ENCODE measurements at regions not wholly inside any gene's neighbourhood (a gene's known extent, or its start where the extent isn't known, plus 50 kb on each side); places are given as distances from the start of the nearest gene placed in this dataset.

DNA sequence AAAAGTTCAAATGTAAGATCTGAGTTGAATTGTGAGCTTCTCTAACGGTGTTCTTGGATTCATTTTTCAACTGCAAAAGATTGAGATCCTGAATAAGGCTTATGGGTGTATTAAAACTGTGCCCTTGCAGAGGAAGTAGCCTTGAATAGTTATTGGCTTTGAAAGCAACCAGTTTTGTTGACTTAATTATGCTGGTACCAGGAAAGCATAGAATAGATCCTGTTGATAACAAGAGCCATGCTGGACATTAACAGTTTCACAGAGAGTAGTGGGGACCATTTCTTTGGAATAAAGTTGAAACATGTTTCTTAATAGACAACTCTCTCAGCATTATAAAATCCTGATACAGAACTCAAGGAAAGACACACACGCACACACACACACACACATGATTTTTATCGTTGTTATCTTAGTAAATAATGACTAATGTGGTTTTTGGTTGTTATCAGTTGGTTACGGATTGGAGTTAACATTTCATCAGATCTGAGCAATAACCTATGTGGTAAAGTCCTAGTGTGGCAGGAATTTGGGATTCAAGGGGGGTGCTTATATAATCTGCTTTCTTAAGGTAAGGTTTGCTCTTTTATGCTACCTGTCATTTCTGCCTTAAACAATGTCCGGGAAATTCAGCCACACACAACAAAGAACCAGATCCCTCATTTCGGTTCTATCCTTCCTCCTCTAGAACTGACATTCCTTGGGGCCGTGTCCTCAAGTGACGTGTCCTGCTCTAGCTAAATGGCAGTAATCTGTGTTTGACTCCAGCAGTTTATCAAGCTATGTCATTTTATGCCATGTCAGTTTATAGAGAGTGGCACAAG is 330.9 kb downstream of the CHRM3 start:
- H3K9me3 ChIP-seq = no peaks in the 10 kb centered on the region
- intact Hi-C loops (cut with DNase I) = no loop called here
- TF ChIP-seq, protein P1, sequence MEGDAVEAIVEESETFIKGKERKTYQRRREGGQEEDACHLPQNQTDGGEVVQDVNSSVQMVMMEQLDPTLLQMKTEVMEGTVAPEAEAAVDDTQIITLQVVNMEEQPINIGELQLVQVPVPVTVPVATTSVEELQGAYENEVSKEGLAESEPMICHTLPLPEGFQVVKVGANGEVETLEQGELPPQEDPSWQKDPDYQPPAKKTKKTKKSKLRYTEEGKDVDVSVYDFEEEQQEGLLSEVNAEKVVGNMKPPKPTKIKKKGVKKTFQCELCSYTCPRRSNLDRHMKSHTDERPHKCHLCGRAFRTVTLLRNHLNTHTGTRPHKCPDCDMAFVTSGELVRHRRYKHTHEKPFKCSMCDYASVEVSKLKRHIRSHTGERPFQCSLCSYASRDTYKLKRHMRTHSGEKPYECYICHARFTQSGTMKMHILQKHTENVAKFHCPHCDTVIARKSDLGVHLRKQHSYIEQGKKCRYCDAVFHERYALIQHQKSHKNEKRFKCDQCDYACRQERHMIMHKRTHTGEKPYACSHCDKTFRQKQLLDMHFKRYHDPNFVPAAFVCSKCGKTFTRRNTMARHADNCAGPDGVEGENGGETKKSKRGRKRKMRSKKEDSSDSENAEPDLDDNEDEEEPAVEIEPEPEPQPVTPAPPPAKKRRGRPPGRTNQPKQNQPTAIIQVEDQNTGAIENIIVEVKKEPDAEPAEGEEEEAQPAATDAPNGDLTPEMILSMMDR (IDR thresholded peaks at IDR 0.05) = no peak
- H3K27ac ChIP-seq = no peak overlapping the region
- H3K9ac ChIP-seq (ENCODE audit: low read depth in 2 of 2, low read length in 2 of 2) = no peak overlapping the region
- H3K36me3 ChIP-seq = no peaks in the 10 kb centered on the region
- no peaks in the 10 kb centered on the region for H3K27me3 ChIP-seq
- no peak overlapping the region for H3K4me3 ChIP-seq
- H3K4me1 ChIP-seq = no peaks in the 10 kb centered on the region
- DNase-seq = no peak

DNA sequence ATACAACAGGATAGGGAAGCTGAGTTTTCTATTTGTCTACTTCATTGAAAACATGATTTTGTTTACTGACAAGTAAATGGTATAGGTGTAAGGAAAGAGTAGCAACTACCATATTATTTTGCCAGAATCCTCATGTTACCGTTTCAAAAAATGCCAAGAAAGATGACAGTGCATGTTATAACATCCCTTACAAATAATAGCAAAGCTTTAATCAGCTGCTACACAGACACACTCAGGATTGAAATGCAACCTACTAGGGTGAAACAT is 331.5 kb downstream of the CHRM3 start:
- intact Hi-C loops (cut with DNase I) = no loop called here
- H3K4me3 ChIP-seq = no peak overlapping the region
- no peak for DNase-seq
- H3K4me1 ChIP-seq = no peaks in the 10 kb centered on the region
- TF ChIP-seq, protein P1 (IDR thresholded peaks at IDR 0.05) = no peak
- no peak overlapping the region for H3K9ac ChIP-seq (ENCODE audit: low read depth in 2 of 2, low read length in 2 of 2)
- H3K36me3 ChIP-seq = no peaks in the 10 kb centered on the region
- no peaks in the 10 kb centered on the region for H3K27me3 ChIP-seq
- H3K27ac ChIP-seq = no peak overlapping the region
- H3K9me3 ChIP-seq = no peaks in the 10 kb centered on the region

DNA sequence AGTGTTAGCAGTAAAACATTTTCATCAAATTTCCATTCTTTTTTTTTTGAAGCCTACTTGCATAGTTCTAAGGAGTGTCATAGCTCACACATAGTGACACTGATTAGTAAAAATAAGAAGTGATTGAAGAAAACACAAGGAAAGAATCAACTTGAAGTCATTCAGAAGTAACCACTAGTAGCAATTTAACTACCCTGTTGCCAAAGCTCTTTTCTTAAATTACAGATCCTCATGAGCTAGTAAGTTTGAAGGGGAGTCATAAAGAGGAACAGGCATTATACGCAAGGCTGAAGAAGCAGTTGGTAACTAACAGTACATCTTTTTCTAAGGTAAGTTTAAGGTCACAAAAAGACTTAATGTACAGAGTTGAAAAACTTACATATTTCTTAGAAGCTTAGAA is 332.2 kb downstream of the CHRM3 start:
- Histone ChIP-seq H3K27me3 (no peaks in the 10 kb centered on the region), H3K36me3 (no peaks in the 10 kb centered on the region), H3K27ac (no peak overlapping the region), H3K4me3 (no peak overlapping the region), H3K4me1 (no peaks in the 10 kb centered on the region), H3K9ac (ENCODE audit: low read depth in 2 of 2, low read length in 2 of 2) (no peak overlapping the region), H3K9me3 (no peaks in the 10 kb centered on the region)
- TF ChIP-seq, protein P1 (IDR thresholded peaks at IDR 0.05) = no peak
- intact Hi-C loops (cut with DNase I) = no loop called here
- no peak for DNase-seq

DNA sequence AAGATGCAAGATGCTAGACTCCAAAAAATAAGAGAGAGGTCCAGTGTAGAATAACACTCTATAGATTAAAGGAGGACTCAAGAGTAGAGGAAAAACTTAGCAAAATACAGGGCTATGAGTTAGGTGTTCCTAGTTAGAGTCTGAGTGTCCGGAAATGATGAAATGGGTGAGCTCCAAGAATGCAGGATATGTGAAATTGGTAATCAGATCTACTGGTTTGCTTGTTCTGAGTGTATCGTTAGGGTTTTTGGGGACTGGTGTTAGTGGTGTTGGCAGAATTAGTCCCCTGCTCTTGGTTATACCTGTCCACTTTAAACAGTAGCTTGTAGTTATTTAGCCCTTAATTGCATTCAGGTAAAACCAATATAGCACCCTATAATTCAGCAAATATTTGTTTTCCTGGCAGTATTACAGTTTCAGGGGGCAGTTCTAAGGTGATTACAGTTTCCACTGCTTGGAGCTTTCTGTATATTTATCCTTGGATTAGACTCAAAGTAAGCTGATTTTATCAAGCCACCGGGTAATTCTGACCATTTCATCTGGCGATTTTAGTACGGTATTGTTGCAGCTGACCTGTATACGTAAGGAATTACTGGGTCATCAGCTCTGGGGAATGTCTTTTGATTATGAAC is 332.7 kb downstream of the CHRM3 start:
- H3K4me1 ChIP-seq = no peaks in the 10 kb centered on the region
- TF ChIP-seq, protein P1 (IDR thresholded peaks at IDR 0.05) = no peak
- H3K4me3 ChIP-seq = no peak overlapping the region
- intact Hi-C loops (cut with DNase I) = no loop called here
- no peaks in the 10 kb centered on the region for H3K9me3 ChIP-seq
- no peaks in the 10 kb centered on the region for H3K27me3 ChIP-seq
- H3K9ac ChIP-seq (ENCODE audit: low read depth in 2 of 2, low read length in 2 of 2) = no peak overlapping the region
- no peaks in the 10 kb centered on the region for H3K36me3 ChIP-seq
- peak overlapping the region; percentile 16 for H3K27ac ChIP-seq
- no peak for DNase-seq

DNA sequence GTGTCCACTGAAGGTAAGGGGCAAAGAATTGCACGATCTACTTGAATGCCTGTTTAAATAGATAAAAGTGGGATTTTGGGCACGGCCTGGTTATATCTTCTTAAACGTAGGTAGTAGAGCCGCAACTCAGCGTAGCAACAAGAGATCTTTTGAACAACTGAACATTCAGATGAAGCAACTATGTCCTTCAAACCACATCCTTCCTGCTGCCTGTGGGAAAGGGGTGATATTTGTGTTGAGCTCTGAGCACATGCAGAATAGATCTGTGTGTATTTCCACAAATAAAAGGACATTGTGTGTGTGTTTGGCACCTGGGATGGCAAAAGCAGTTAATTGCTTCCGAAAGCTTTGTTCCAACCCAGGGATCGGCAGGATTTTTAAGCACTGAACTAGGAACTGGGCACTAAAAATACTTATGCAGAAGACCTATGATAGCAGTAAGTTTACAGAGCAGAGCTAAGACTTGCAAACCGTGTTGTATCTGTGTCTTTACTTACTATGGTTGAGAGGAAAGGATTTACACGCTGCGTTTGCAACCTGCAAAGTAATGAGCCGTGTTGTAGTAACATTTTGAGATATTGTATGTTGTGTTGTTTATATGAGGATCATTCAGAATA is 333.4 kb downstream of the CHRM3 start:
- intact Hi-C loops (cut with DNase I) = no loop called here
- no peak overlapping the region for H3K9ac ChIP-seq (ENCODE audit: low read depth in 2 of 2, low read length in 2 of 2)
- H3K27me3 ChIP-seq = no peaks in the 10 kb centered on the region
- peak; percentile 25 for DNase-seq
- no peaks in the 10 kb centered on the region for H3K4me1 ChIP-seq
- H3K4me3 ChIP-seq = no peak overlapping the region
- H3K9me3 ChIP-seq = no peaks in the 10 kb centered on the region
- peak overlapping the region; percentile 16 for H3K27ac ChIP-seq
- H3K36me3 ChIP-seq = no peaks in the 10 kb centered on the region
- TF ChIP-seq, protein P1 (IDR thresholded peaks at IDR 0.05) = no peak

All from colonic mucosa (tissue), 4 donors.